Activated T-cell treated with anti-CD3 and anti-CD28 coated beads, Interleukin-2, amount 50 U/mL, for 24 hours (primary cell): ENCODE measurements at regions not wholly inside any gene's neighbourhood (a gene's known extent, or its start where the extent isn't known, plus 50 kb on each side); places are given as distances from the start of the nearest gene placed in this dataset.

Source experiments
- DNase-seq: peaks from one replicate; pipeline ENCODE4 v3.0.0-alpha.2; 2020
- H3K27ac Mint-ChIP-seq: 2 replicates; pipeline ENCODE4 v1.8.0; 2020; ENCODE audit warnings: mild to moderate bottlenecking, mixed read lengths
- H3K27me3 Mint-ChIP-seq: 2 replicates; pipeline ENCODE4 v1.8.0; 2020; ENCODE audit warnings: mixed read lengths
- H3K36me3 Mint-ChIP-seq: 2 replicates; pipeline ENCODE4 v1.8.0; 2020; ENCODE audit warnings: low read depth, mixed read lengths
- H3K4me1 Mint-ChIP-seq: 2 replicates; pipeline ENCODE4 v1.8.0; 2020; ENCODE audit warnings: low read depth, mixed read lengths
- H3K4me3 Mint-ChIP-seq: 2 replicates; pipeline ENCODE4 v1.8.0; 2020; ENCODE audit warnings: mild to moderate bottlenecking, moderate library complexity, mixed read lengths
- H3K9me3 Mint-ChIP-seq: 2 replicates; pipeline ENCODE4 v1.8.0; 2020; ENCODE audit warnings: mixed read lengths

GRCh38 chr2:3042601-3043585 lies 334.7 kb downstream of the EIPR1 start:
- H3K4me1 Mint-ChIP-seq = no peaks in the 10 kb centered on the region
- no peak for DNase-seq
- no peak overlapping the region for H3K27ac Mint-ChIP-seq
- H3K36me3 Mint-ChIP-seq = no peaks in the 10 kb centered on the region
- no peak overlapping the region for H3K4me3 Mint-ChIP-seq
- H3K27me3 Mint-ChIP-seq = no peaks in the 10 kb centered on the region
- no peaks in the 10 kb centered on the region for H3K9me3 Mint-ChIP-seq

GRCh38 chr2:3041841-3042600 lies 335.6 kb downstream of the EIPR1 start:
- no peaks in the 10 kb centered on the region for H3K36me3 Mint-ChIP-seq
- H3K4me3 Mint-ChIP-seq = no peak overlapping the region
- no peaks in the 10 kb centered on the region for H3K9me3 Mint-ChIP-seq
- no peak for DNase-seq
- no peaks in the 10 kb centered on the region for H3K4me1 Mint-ChIP-seq
- H3K27me3 Mint-ChIP-seq = no peaks in the 10 kb centered on the region
- H3K27ac Mint-ChIP-seq = no peak overlapping the region

GRCh38 chr2:3041246-3041645 lies 336.4 kb downstream of the EIPR1 start:
- H3K27ac Mint-ChIP-seq = no peak overlapping the region
- no peak overlapping the region for H3K4me3 Mint-ChIP-seq
- H3K36me3 Mint-ChIP-seq = no peaks in the 10 kb centered on the region
- no peaks in the 10 kb centered on the region for H3K4me1 Mint-ChIP-seq
- no peaks in the 10 kb centered on the region for H3K9me3 Mint-ChIP-seq
- no peaks in the 10 kb centered on the region for H3K27me3 Mint-ChIP-seq
- no peak for DNase-seq

- Mint-ChIP-seq H3K27ac (no peak overlapping the region), H3K9me3 (no peaks in the 10 kb centered on the region), H3K4me1 (no peaks in the 10 kb centered on the region), H3K4me3 (no peak overlapping the region), H3K27me3 (no peaks in the 10 kb centered on the region), H3K36me3 (no peaks in the 10 kb centered on the region)
- no peak for DNase-seq
Measured at GRCh38 chr2:3040496-3041140, 337.0 kb downstream of the EIPR1 start.

GRCh38 chr2:3040066-3040428 lies 337.6 kb downstream of the EIPR1 start:
- H3K27me3 Mint-ChIP-seq = no peaks in the 10 kb centered on the region

GRCh38 chr2:3039188-3040065 lies 338.2 kb downstream of the EIPR1 start:
- no peak for DNase-seq
- H3K9me3 Mint-ChIP-seq = no peaks in the 10 kb centered on the region
- no peak overlapping the region for H3K27ac Mint-ChIP-seq
- no peaks in the 10 kb centered on the region for H3K27me3 Mint-ChIP-seq
- H3K4me1 Mint-ChIP-seq = no peaks in the 10 kb centered on the region
- no peaks in the 10 kb centered on the region for H3K36me3 Mint-ChIP-seq
- no peak overlapping the region for H3K4me3 Mint-ChIP-seq

More at GRCh38 chr2:3040066-3040428, 337.6 kb downstream of the EIPR1 start:
- H3K36me3 Mint-ChIP-seq = no peaks in the 10 kb centered on the region
- no peaks in the 10 kb centered on the region for H3K4me1 Mint-ChIP-seq
- H3K27ac Mint-ChIP-seq = no peak overlapping the region
- H3K4me3 Mint-ChIP-seq = no peak overlapping the region
- no peaks in the 10 kb centered on the region for H3K9me3 Mint-ChIP-seq
- no peak for DNase-seq

GRCh38 chr2:3038636-3039035 lies 339.0 kb downstream of the EIPR1 start:
- H3K27me3 Mint-ChIP-seq = no peaks in the 10 kb centered on the region
- no peak overlapping the region for H3K4me3 Mint-ChIP-seq
- no peaks in the 10 kb centered on the region for H3K9me3 Mint-ChIP-seq
- no peaks in the 10 kb centered on the region for H3K36me3 Mint-ChIP-seq
- H3K27ac Mint-ChIP-seq = no peak overlapping the region
- DNase-seq = no peak
- H3K4me1 Mint-ChIP-seq = no peaks in the 10 kb centered on the region

- Mint-ChIP-seq H3K36me3 (no peaks in the 10 kb centered on the region), H3K27ac (no peak overlapping the region), H3K27me3 (no peaks in the 10 kb centered on the region), H3K4me1 (no peaks in the 10 kb centered on the region), H3K4me3 (no peak overlapping the region), H3K9me3 (no peaks in the 10 kb centered on the region)
- no peak for DNase-seq
Measured at GRCh38 chr2:3037196-3038194, 340.1 kb downstream of the EIPR1 start.

- Mint-ChIP-seq H3K4me1 (no peaks in the 10 kb centered on the region), H3K9me3 (no peaks in the 10 kb centered on the region), H3K27me3 (no peaks in the 10 kb centered on the region), H3K36me3 (no peaks in the 10 kb centered on the region), H3K27ac (no peak overlapping the region), H3K4me3 (no peak overlapping the region)
- DNase-seq = no peak
Measured at GRCh38 chr2:3036432-3037125, 341.0 kb downstream of the EIPR1 start.

- Mint-ChIP-seq H3K4me3 (no peak overlapping the region), H3K36me3 (no peaks in the 10 kb centered on the region), H3K27ac (no peak overlapping the region), H3K9me3 (no peaks in the 10 kb centered on the region), H3K27me3 (no peaks in the 10 kb centered on the region), H3K4me1 (no peaks in the 10 kb centered on the region)
- no peak for DNase-seq
Measured at GRCh38 chr2:3035385-3036050, 342.1 kb downstream of the EIPR1 start.

- H3K27ac Mint-ChIP-seq = no peak overlapping the region
- H3K36me3 Mint-ChIP-seq = no peaks in the 10 kb centered on the region
- H3K4me3 Mint-ChIP-seq = no peak overlapping the region
- DNase-seq = no peak
- H3K27me3 Mint-ChIP-seq = no peaks in the 10 kb centered on the region
- no peaks in the 10 kb centered on the region for H3K9me3 Mint-ChIP-seq
- no peaks in the 10 kb centered on the region for H3K4me1 Mint-ChIP-seq
Measured at GRCh38 chr2:3034856-3035255, 342.8 kb downstream of the EIPR1 start.

GRCh38 chr2:3034396-3034795 lies 343.2 kb downstream of the EIPR1 start:
- H3K4me3 Mint-ChIP-seq = no peak overlapping the region
- H3K36me3 Mint-ChIP-seq = no peaks in the 10 kb centered on the region
- no peaks in the 10 kb centered on the region for H3K9me3 Mint-ChIP-seq
- no peak overlapping the region for H3K27ac Mint-ChIP-seq
- DNase-seq = no peak
- no peaks in the 10 kb centered on the region for H3K4me1 Mint-ChIP-seq
- H3K27me3 Mint-ChIP-seq = no peaks in the 10 kb centered on the region
